DND-41 (cell line): ENCODE measurements at regions not wholly inside any gene's neighbourhood (a gene's known extent, or its start where the extent isn't known, plus 50 kb on each side); places are given as distances from the start of the nearest gene placed in this dataset.

ENCODE experiments used
- ATAC-seq: fragments of 200-7000 bp; cut with Tn5 transposase; 3 replicates; pipeline ENCODE4 v1.9.1; 2021; ENCODE audit warnings: low read depth; ENCODE audit not compliant: insufficient read depth
- DNase-seq: peaks from one replicate; pipeline ENCODE4 v3.0.0-alpha.2; 2020
- H2AFZ ChIP-seq: 2 replicates; pipeline ENCODE4 v1.6.0; 2012; ENCODE audit warnings: low read depth, low read length
- H3K27ac ChIP-seq: 2 replicates; pipeline ENCODE4 v1.5.1; 2012; ENCODE audit warnings: low read length, inconsistent platforms
- H3K27me3 ChIP-seq: fragments of 200-600 bp; sonication (generic); 2 replicates; pipeline ENCODE4 v1.6.0; 2012; ENCODE audit warnings: low read length, mild to moderate bottlenecking, inconsistent platforms; ENCODE audit not compliant: insufficient read depth, poor library complexity
- H3K36me3 ChIP-seq: 2 replicates; pipeline ENCODE4 v1.5.1; 2012; ENCODE audit warnings: low read length, inconsistent platforms; ENCODE audit not compliant: insufficient read depth
- H3K4me1 ChIP-seq: 2 replicates; pipeline ENCODE4 v1.5.1; 2012; ENCODE audit warnings: mild to moderate bottlenecking, low read length; ENCODE audit not compliant: insufficient read depth
- H3K4me2 ChIP-seq: 2 replicates; pipeline ENCODE4 v1.6.0; 2012; ENCODE audit warnings: mild to moderate bottlenecking, moderate library complexity, low read length, inconsistent platforms; ENCODE audit not compliant: insufficient read depth
- H3K4me3 ChIP-seq, 2 experiments: fragments of 200-600 bp in 1 of 2; shearing (Covaris generic) in 1 of 2; 2 replicates each; pipeline ENCODE4 v1.5.1; 2012 to 2016; ENCODE audit warnings: inconsistent platforms in 2 of 2, low read length in 2 of 2, mild to moderate bottlenecking in 2 of 2, low read depth in 1 of 2, moderate library complexity in 1 of 2
- H3K79me2 ChIP-seq: 2 replicates; pipeline ENCODE4 v1.6.0; 2012; ENCODE audit warnings: low read length, inconsistent platforms; ENCODE audit not compliant: insufficient read depth
- H3K9ac ChIP-seq: 2 replicates; pipeline ENCODE4 v1.6.0; 2012; ENCODE audit warnings: low read depth, mild to moderate bottlenecking, inconsistent platforms, low read length, moderate library complexity
- H3K9me3 ChIP-seq: 2 replicates; pipeline ENCODE4 v1.5.1; 2012; ENCODE audit warnings: low read length, moderate library complexity, mild to moderate bottlenecking, inconsistent platforms; ENCODE audit not compliant: insufficient read depth, severe bottlenecking
- H4K20me1 ChIP-seq: 2 replicates; pipeline ENCODE4 v1.6.0; 2012; ENCODE audit warnings: low read length; ENCODE audit not compliant: insufficient read depth
- CTCF ChIP-seq: IDR thresholded peaks from 2 replicates; pipeline ENCODE4 v1.5.1; 2012; ENCODE audit warnings: borderline replicate concordance, low read length, moderate library complexity, mild to moderate bottlenecking; ENCODE audit not compliant: poor library complexity, severe bottlenecking; ENCODE audit errors: extremely low read depth
- EZH2 ChIP-seq: IDR thresholded peaks from 3 replicates; pipeline ENCODE4 v1.6.1; 2012; ENCODE audit warnings: borderline replicate concordance, low read depth, mild to moderate bottlenecking, moderate library complexity, low read length, inconsistent platforms; ENCODE audit not compliant: severe bottlenecking

GRCh38 chr2:144020047-144020446 is 499.9 kb downstream of the ZEB2 start:
- TF ChIP-seq CTCF (no peak), EZH2 (no peak)

GRCh38 chr2:144015655-144016245 is 504.2 kb downstream of the ZEB2 start:
- no peak overlapping the region for H3K4me3 ChIP-seq
- no peak overlapping the region for H3K4me2 ChIP-seq
- H3K4me1 ChIP-seq = no peaks in the 10 kb centered on the region
- H3K79me2 ChIP-seq = no peaks in the 10 kb centered on the region
- H3K27me3 ChIP-seq = no peaks in the 10 kb centered on the region
- ATAC-seq = no peak
- H4K20me1 ChIP-seq = no peaks in the 10 kb centered on the region
- TF ChIP-seq EZH2 (no peak), CTCF (no peak)
- no peak for DNase-seq
- no peaks in the 10 kb centered on the region for H3K9me3 ChIP-seq
- no peak overlapping the region for H3K27ac ChIP-seq
- no peaks in the 10 kb centered on the region for H3K36me3 ChIP-seq
- H2AFZ ChIP-seq = no peak overlapping the region
- no peak overlapping the region for H3K9ac ChIP-seq

More at GRCh38 chr2:144020047-144020446, 499.9 kb downstream of the ZEB2 start:
- no peaks in the 10 kb centered on the region for H3K27me3 ChIP-seq
- no peaks in the 10 kb centered on the region for H3K36me3 ChIP-seq
- H2AFZ ChIP-seq = no peak overlapping the region
- H3K79me2 ChIP-seq = no peaks in the 10 kb centered on the region
- DNase-seq (no peak), ATAC-seq (no peak)
- no peaks in the 10 kb centered on the region for H3K9me3 ChIP-seq
- H4K20me1 ChIP-seq = no peaks in the 10 kb centered on the region
- no peak overlapping the region for H3K9ac ChIP-seq
- H3K27ac ChIP-seq = no peak overlapping the region
- H3K4me3 ChIP-seq = no peak overlapping the region
- H3K4me1 ChIP-seq = no peaks in the 10 kb centered on the region
- H3K4me2 ChIP-seq = no peak overlapping the region

GRCh38 chr2:144015036-144015435 is 504.9 kb downstream of the ZEB2 start:
- Histone ChIP-seq H4K20me1 (no peaks in the 10 kb centered on the region), H3K27me3 (no peaks in the 10 kb centered on the region), H3K9me3 (no peaks in the 10 kb centered on the region), H3K9ac (no peak overlapping the region), H3K4me1 (no peaks in the 10 kb centered on the region), H3K79me2 (no peaks in the 10 kb centered on the region), H2AFZ (no peak overlapping the region), H3K36me3 (no peaks in the 10 kb centered on the region), H3K4me2 (no peak overlapping the region), H3K27ac (no peak overlapping the region), H3K4me3 (no peak overlapping the region)
- ATAC-seq (no peak), DNase-seq (no peak)
- no peak for TF ChIP-seq CTCF
- no peak for TF ChIP-seq EZH2
